HepG2 (cell line): ENCODE measurements at regions not wholly inside any gene's neighbourhood (a gene's known extent, or its start where the extent isn't known, plus 50 kb on each side); places are given as distances from the start of the nearest gene placed in this dataset.

ENCODE experiments used
- ATAC-seq: fragments of 200-7000 bp; cut with Tn5 transposase; 3 replicates; pipeline ENCODE4 v1.9.1; 2020; ENCODE audit warnings: mild to moderate bottlenecking, moderate library complexity
- BruUV-seq: library from RNA; stranded (reverse); fragments of 400-500 nt; replicated peaks from 2 replicates; lab custom pipeline; 2021; lab: Mats Ljungman, UMichigan
- CTCF ChIA-PET: fragments of 300-600 bp; formaldehyde crosslinking; extraction: SDS; loops from one replicate; lab custom pipeline; 2021; ENCODE audit warnings: low total read pairs, inconsistent platforms, low intra/inter-chr PET ratio; lab: Yijun Ruan, JAX
- POLR2A ChIA-PET: fragments of 350-600 bp; sonication (Branson Sonifier 250); formaldehyde crosslinking; loops from one replicate; lab custom pipeline; 2020; ENCODE audit warnings: antibody characterized with exemption, inconsistent platforms; lab: Yijun Ruan, JAX
- DNase-seq: peaks from one replicate; pipeline ENCODE4 v3.0.0-alpha.2; 2015; ENCODE audit warnings: low spot score
- FAIRE-seq: peaks from 3 replicates; lab custom pipeline; 2011; peaks lifted over from hg19 to GRCh38; lab: Jason Lieb, UNC
- H2AFZ ChIP-seq: one replicate; pipeline ENCODE4 v1.6.1; 2011; ENCODE audit warnings: low read length, inconsistent platforms
- H3K27ac ChIP-seq: fragments of 300-600 bp; 3 replicates; pipeline ENCODE4 v1.8.0; 2011; ENCODE audit warnings: mixed run types, mild to moderate bottlenecking, mixed read lengths, low read length, inconsistent platforms; ENCODE audit not compliant: insufficient read depth; ENCODE audit errors: extremely low read length
- H3K27me3 ChIP-seq, 2 experiments: fragments of 200-600 bp in 1 of 2; 2 replicates in 1 of 2; 3 replicates in 1 of 2; pipeline versions ENCODE4 v1.6.0 to v1.8.0; 2011; ENCODE audit warnings: low read length in 2 of 2, mild to moderate bottlenecking in 2 of 2, moderate library complexity in 2 of 2, inconsistent platforms in 1 of 2; ENCODE audit not compliant: insufficient read depth in 2 of 2, control insufficient read depth in 1 of 2
- H3K36me3 ChIP-seq, 2 experiments: fragments of 200-600 bp in 1 of 2; replicated peaks in 1 of 2; 2 replicates in 1 of 2; 3 replicates in 1 of 2; pipeline versions ENCODE4 v1.5.1 to v1.8.0; 2011; ENCODE audit warnings: low read length in 2 of 2, inconsistent platforms in 1 of 2; ENCODE audit not compliant: insufficient read depth in 2 of 2, control insufficient read depth in 1 of 2
- H3K4me1 ChIP-seq: 2 replicates; pipeline ENCODE4 v1.5.1; 2012; ENCODE audit warnings: low read length, inconsistent platforms; ENCODE audit not compliant: insufficient read depth
- H3K4me2 ChIP-seq: 2 replicates; pipeline ENCODE4 v1.6.0; 2011; ENCODE audit warnings: low read depth, low read length, inconsistent platforms
- H3K4me3 ChIP-seq, 3 experiments: fragments of 200-600 bp in 1 of 3; sonication (generic), shearing (Covaris generic) in 1 of 3; replicated peaks in 1 of 3; 2 replicates each; pipeline ENCODE4 v1.5.1; 2011 to 2016; ENCODE audit warnings: low read length in 3 of 3, inconsistent platforms in 2 of 3, low read depth in 2 of 3, mild to moderate bottlenecking in 2 of 3, control low read depth in 1 of 3, mixed read lengths in 1 of 3; ENCODE audit not compliant: insufficient read depth in 1 of 3
- H3K79me2 ChIP-seq: one replicate; pipeline ENCODE4 v1.6.1; 2011; ENCODE audit warnings: low read length, inconsistent platforms; ENCODE audit not compliant: insufficient read depth
- H3K9ac ChIP-seq: 2 replicates; pipeline ENCODE4 v1.6.0; 2011; ENCODE audit warnings: mild to moderate bottlenecking, low read depth, low read length, inconsistent platforms; ENCODE audit not compliant: insufficient read depth
- H3K9me3 ChIP-seq: 2 replicates; pipeline ENCODE4 v1.5.1; 2012; ENCODE audit warnings: mild to moderate bottlenecking, low read length
- H4K20me1 ChIP-seq: 2 replicates; pipeline ENCODE4 v1.6.0; 2011; ENCODE audit warnings: inconsistent platforms, mild to moderate bottlenecking, low read length, moderate library complexity; ENCODE audit not compliant: insufficient read depth
- ETV5 ChIP-seq: IDR thresholded peaks from 2 replicates; pipeline ENCODE4 v1.6.1; 2018; ENCODE audit warnings: missing biosample characterization, missing genetic modification reagents, inconsistent platforms, borderline replicate concordance
- THAP11 ChIP-seq: IDR thresholded peaks from 2 replicates; pipeline ENCODE4 v1.6.1; 2016; ENCODE audit warnings: missing biosample characterization, missing genetic modification reagents
- ZNF44 ChIP-seq: sonication (generic); formaldehyde crosslinking; IDR thresholded peaks from 2 replicates; pipeline ENCODE4 v1.5.1; 2020; ENCODE audit warnings: mild to moderate bottlenecking, missing genetic modification reagents
- WGBS: methylation state at CpG from one replicate; pipeline ENCODE4 v1.1.6; 2017; ENCODE audit warnings: low lambda C conversion rate; 5-methylcytosine and 5-hydroxymethylcytosine counted together
- in situ Hi-C: cut with HindIII; loops from 2 replicates; pipeline ENCODE4 v1.10.0; 2017; ENCODE audit warnings: low pct_unique_long_range_greater_than_20kb; ENCODE audit not compliant: extremely low pct_ligation_motif_present
- intact Hi-C: fragments of 100-400 bp; cut with micrococcal nuclease; formaldehyde crosslinking; loops from one replicate; pipeline ENCODE4 v1.10.0; 2022; ENCODE audit not compliant: unreplicated experiment
- TF ChIP-seq, protein P1 (sequence below), 2 experiments: fragments of 450-650 bp in 1 of 2; sonication (generic) in 1 of 2; formaldehyde crosslinking in 1 of 2; IDR thresholded peaks; 2 replicates each; pipeline versions ENCODE4 v1.6.1 to v1.8.0; 2016 to 2022; ENCODE audit warnings: antibody characterized with exemption in 1 of 2, mild to moderate bottlenecking in 1 of 2, missing genetic modification reagents in 1 of 2

DNA sequence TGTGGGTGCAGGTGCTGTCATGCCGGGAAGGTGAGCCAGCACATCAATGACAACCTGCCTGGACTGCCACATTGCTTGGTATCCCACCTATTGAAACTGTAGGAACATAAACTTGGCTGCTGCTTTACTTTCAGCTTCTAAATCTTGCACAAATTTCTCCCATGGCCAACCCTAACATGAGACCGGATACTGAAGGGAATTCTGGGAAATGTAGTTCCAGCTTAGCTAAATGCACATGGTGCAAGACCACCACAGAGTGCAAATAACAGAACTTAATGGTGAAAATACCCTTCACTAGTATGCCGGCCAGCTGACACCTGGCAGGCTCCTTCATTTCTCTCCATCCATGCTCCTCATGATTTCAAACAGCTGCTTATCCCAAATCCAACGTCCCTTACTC, 247.4 kb downstream of the ARRDC4 start:
- H3K79me2 ChIP-seq = no peaks in the 10 kb centered on the region
- ATAC-seq (no peak), FAIRE-seq (no peak), DNase-seq (no peak)
- no TSS peak for BruUV-seq
- H3K4me1 ChIP-seq = no peaks in the 10 kb centered on the region
- TF ChIP-seq THAP11 (peak; percentile 42; the same call in 1 of the 2 replicates), ZNF44 (CRISPR knock-in tag) (no peak)
- no peaks in the 10 kb centered on the region; a peak in 1 of 5 replicates for H3K27me3 ChIP-seq
- no peaks in the 10 kb centered on the region for H4K20me1 ChIP-seq
- no peak overlapping the region for H3K9ac ChIP-seq
- H3K27ac ChIP-seq = no peak overlapping the region
- H3K4me3 ChIP-seq = no peak overlapping the region
- no peaks in the 10 kb centered on the region for H3K9me3 ChIP-seq
- CTCF ChIA-PET = no interaction called here
- 10% methylated on average over 3 of the region's 4 CpGs for WGBS
- POLR2A ChIA-PET = no interaction called here
- in situ Hi-C loops = no loop called here
- H3K4me2 ChIP-seq = no peak overlapping the region
- no peak overlapping the region for H2AFZ ChIP-seq
- H3K36me3 ChIP-seq = no peaks in the 10 kb centered on the region
- intact Hi-C loops = no loop called here

DNA sequence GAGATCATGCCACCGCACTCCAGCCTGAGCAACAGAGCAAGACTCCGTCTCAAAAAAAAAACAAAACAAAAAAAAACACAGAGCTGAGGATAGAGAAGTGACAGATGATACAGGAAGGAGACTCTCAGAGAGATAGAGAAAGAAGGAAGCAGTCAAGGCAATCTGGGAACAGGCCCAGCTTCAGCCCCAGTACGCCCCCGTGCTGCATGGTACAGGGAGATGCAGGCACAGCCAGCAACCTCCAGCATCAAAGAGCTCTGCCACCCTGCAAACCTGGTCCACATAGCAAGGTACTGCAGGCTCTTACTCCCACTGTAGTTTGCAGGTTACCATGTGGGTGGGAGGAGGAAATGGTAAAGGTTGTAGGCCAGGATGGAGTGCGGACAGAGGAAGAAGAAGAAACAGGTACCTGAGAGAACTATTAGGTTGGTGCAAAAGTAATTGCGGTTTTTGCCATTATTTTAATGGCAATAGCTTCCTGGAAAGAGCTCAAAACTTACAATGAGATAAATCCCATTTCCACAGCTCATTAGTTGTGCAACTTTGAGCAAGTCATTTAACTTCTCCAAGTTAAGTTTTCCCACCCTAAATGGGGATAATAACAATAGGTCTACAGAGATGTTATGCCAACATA, 253.0 kb downstream of the ARRDC4 start:
- FAIRE-seq = no peak
- POLR2A ChIA-PET = no interaction called here
- Histone ChIP-seq H3K27me3 (peaks cover 0 to 6% of the 10 kb centered on the region in 2 experiments; a peak in 2 of 5 replicates), H3K27ac (no peak overlapping the region), H3K9ac (no peak overlapping the region), H3K36me3 (no peaks in the 10 kb centered on the region), H3K4me1 (no peaks in the 10 kb centered on the region), H3K79me2 (no peaks in the 10 kb centered on the region), H3K9me3 (no peaks in the 10 kb centered on the region), H4K20me1 (no peaks in the 10 kb centered on the region), H2AFZ (no peak overlapping the region), H3K4me3 (no peak overlapping the region), H3K4me2 (no peak overlapping the region)
- in situ Hi-C loops = no loop called here
- WGBS = 27% methylated on average over 6 of the region's 6 CpGs
- TF ChIP-seq, protein P1, sequence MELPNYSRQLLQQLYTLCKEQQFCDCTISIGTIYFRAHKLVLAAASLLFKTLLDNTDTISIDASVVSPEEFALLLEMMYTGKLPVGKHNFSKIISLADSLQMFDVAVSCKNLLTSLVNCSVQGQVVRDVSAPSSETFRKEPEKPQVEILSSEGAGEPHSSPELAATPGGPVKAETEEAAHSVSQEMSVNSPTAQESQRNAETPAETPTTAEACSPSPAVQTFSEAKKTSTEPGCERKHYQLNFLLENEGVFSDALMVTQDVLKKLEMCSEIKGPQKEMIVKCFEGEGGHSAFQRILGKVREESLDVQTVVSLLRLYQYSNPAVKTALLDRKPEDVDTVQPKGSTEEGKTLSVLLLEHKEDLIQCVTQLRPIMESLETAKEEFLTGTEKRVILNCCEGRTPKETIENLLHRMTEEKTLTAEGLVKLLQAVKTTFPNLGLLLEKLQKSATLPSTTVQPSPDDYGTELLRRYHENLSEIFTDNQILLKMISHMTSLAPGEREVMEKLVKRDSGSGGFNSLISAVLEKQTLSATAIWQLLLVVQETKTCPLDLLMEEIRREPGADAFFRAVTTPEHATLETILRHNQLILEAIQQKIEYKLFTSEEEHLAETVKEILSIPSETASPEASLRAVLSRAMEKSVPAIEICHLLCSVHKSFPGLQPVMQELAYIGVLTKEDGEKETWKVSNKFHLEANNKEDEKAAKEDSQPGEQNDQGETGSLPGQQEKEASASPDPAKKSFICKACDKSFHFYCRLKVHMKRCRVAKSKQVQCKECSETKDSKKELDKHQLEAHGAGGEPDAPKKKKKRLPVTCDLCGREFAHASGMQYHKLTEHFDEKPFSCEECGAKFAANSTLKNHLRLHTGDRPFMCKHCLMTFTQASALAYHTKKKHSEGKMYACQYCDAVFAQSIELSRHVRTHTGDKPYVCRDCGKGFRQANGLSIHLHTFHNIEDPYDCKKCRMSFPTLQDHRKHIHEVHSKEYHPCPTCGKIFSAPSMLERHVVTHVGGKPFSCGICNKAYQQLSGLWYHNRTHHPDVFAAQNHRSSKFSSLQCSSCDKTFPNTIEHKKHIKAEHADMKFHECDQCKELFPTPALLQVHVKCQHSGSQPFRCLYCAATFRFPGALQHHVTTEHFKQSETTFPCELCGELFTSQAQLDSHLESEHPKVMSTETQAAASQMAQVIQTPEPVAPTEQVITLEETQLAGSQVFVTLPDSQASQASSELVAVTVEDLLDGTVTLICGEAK (IDR thresholded peaks at IDR 0.05) = peak; percentile 86
- TF ChIP-seq, protein P1 (CRISPR knock-in tag; IDR thresholded peaks at IDR 0.05) = no peak
- no peak for TF ChIP-seq ETV5 (CRISPR knock-in tag)
- CTCF ChIA-PET = no interaction called here
- no peak for ATAC-seq
- intact Hi-C loops = no loop called here
- no peak for DNase-seq
- no TSS peak for BruUV-seq
